Activated CD8-positive, alpha-beta memory T cell treated with anti-CD3 and anti-CD28 coated beads for 48 hours (primary cell): ENCODE measurements at regions not wholly inside any gene's neighbourhood (a gene's known extent, or its start where the extent isn't known, plus 50 kb on each side); places are given as distances from the start of the nearest gene placed in this dataset.

Experiments
- DNase-seq, 3 experiments: peaks; one replicate each; pipeline ENCODE4 v3.0.0-alpha.2; 2020; ENCODE audit warnings: low read depth in 2 of 3, low spot score in 2 of 3

GRCh38 chr6:128827675-128828464 lies 55.1 kb upstream of the LAMA2 start:
- DNase-seq = no peak

- no peak for DNase-seq
Observed at GRCh38 chr6:128826606-128827005, 56.3 kb upstream of the LAMA2 start.

GRCh38 chr6:128822271-128822670 lies 60.7 kb upstream of the LAMA2 start:
- no peak for DNase-seq

- DNase-seq = no peak
Observed at GRCh38 chr6:128821116-128821515, 61.8 kb upstream of the LAMA2 start.

DNA sequence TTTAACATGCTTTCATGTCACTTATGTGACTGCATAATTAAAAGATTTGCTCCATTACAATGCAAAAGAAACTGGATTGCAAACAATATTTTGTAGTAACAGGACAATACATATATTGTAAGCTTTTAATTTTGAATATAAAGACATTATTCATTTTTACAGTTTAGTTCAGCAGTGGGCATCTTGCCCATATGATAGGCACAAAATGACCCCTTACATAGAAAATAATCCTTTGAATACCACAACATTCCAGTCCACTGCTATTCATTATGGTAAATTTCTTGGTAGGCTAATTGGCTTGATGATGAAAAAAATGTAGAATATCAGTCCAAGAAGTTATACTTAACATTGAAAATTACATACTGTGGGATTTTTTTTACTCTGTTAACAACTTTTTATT lies 74.1 kb upstream of the LAMA2 start:
- no peak for DNase-seq

GRCh38 chr6:128807577-128807976 lies 75.4 kb upstream of the LAMA2 start:
- no peak for DNase-seq

GRCh38 chr6:128806261-128806660 lies 76.7 kb upstream of the LAMA2 start:
- DNase-seq = no peak

DNA sequence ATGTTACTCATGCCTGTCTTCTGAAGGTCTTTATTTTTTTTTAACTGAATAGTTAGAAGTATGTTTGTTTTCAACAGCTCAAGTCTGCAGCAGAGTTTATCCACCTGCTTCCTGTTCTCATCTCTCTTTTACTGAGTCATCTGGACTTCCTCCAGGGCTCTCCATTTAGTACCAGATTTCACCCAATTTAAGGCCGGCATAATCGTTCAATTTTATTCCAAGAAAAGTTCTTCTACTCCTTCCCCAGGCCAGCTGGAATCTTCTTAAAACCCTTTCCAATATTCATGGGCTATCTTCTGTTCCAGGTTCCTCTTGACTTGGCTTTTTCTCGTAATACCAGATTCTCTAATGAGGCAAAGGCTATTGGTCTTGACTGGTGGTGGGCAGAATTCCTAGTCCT lies 79.0 kb upstream of the LAMA2 start:
- no peak for DNase-seq

DNA sequence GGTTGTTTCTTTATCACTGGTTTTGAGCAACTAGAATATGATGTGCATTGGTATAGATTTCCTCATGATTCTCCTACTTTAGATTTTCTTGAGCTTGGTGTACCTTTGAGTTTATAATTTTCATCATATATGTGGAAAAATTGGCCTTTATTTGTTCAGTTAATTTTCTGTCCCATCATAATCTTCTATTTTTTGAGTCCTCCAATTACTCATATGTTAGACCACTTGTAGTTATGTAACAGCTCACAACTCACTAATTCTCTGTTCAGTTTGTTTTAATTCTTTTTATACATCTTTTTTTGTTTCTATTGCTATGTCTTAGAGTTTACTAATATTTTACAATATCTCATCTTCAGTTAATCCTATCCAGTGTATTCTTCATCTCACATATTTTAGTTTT lies 81.3 kb upstream of the LAMA2 start:
- no peak for DNase-seq

DNA sequence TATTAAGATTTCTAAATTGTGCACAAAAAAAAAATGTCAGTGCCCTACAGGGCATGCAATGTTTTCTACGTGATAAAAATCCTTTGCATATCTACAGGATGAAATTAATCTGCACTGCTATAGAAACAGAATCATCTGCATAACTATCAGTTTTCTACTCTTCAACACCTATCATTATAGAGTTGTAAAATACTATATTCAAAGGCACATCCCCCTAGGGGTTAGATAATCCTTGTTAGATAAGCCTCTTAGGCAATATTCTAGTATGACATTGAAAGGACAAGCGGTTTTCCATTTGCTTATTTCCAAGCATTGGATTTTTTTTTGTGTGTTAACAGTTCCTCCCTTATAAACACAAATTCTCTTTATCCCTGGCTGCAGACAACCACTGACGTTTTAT lies 98.7 kb upstream of the LAMA2 start:
- no peak for DNase-seq

DNA sequence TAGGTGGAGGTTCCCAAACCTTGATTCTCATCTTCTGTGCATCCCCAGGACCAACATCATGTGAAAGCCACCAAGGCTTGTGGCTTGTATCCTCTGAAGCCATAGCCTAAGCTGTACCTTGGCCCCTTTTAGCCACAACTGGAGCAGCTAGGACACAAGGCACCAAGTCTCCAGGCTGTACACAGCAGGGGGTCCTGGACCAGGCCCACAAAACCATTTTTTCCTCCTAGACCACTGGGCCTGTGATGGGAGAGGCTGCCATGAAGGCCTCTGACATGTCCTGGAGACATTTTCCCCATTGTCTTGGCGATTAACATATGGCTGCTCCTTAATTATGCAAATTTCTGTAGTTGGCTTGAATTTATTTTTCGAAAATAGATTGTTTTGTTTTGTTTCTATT lies 114.8 kb upstream of the LAMA2 start:
- DNase-seq = no peak

DNA sequence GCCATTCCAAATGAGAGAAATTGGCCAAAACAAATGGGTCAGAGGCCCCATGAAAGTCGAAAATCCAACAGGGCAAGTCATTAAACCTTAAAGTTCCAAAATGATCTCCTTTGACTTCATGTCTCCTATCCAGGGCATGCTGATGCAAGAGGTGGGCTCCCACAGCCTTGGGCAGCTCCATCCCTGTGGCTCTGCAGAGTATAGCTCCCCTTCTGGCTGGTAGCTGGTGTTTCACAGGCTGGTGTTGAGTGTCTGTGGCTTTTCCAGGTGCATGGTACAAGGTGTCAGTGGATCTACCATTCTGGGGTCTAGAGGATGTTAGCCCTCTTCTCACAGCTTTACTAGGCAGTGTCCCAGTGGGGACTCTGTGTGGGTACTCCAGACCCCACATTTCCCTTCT lies 115.2 kb upstream of the LAMA2 start:
- no peak for DNase-seq

GRCh38 chr6:128767150-128767549 lies 115.8 kb upstream of the LAMA2 start:
- DNase-seq = no peak

GRCh38 chr6:128763599-128764300 lies 119.2 kb upstream of the LAMA2 start:
- no peak for DNase-seq

- DNase-seq = no peak
Observed at GRCh38 chr6:128759901-128760300, 123.0 kb upstream of the LAMA2 start.

- no peak for DNase-seq
Observed at GRCh38 chr6:128759447-128759846, 123.5 kb upstream of the LAMA2 start.

DNA sequence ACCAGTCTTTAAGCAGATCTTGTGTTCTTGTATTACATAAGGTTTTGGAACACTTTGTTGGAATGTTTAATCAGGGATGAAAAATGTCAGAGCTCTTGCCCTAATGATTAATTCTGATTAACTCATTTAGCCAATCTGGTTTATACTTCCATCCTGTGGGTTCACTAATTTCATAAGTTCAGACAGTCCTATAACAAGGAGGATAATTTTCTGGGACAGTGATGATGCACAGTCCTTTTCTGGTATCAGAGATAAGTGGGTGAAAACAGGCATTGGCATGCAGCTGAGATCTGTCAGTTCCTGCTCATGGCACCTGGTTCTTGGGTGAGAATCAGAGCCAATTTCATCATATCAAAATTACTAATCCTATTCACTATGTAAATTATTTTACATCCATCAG lies 125.0 kb upstream of the LAMA2 start:
- DNase-seq = no peak

GRCh38 chr6:128754658-128755256 lies 128.2 kb upstream of the LAMA2 start:
- no peak for DNase-seq

DNA sequence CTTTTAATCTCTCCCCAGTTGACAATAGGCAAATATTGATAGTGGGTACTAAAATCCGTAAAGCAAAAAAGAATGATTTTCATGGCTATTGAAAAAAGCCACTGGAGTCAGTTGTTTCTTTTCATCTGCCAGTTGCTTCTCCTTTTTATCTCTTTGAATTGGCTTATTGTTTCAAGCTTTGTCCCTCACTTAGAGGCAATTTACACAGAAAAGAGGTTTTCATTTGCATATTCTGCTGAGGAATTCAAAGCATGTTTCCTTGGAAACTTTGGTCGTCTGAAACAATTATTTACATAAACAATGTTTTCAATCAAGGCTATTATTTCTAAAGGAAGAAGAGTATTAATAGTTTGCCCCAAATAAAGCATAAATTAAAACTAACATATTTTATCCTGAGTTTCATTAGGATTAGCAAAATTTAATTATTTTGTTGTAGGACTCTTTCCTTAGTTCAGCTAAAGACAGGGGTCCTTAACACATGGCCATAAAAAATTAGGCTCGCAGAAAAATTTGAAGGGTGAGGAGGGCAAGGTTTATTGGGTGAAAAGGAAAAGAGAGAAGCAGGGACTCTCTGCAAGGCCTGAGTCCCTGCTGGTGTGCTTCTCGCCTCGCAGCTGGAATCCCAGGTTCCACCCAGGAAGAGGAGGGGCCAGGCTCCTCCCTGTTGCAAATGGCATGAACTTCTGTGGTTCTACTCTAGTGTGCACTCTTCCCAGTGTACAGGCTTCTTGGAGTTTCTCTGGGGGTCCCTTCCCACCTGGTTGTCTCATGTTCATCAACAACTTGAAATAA lies 138.8 kb upstream of the LAMA2 start:
- DNase-seq = no peak

- no peak for DNase-seq
Observed at GRCh38 chr6:128742900-128743299, 140.0 kb upstream of the LAMA2 start.

- DNase-seq = no peak
Observed at GRCh38 chr6:128740951-128741350, 142.0 kb upstream of the LAMA2 start.

GRCh38 chr6:128739112-128739511 lies 143.8 kb upstream of the LAMA2 start:
- no peak for DNase-seq
